Pancreas (tissue), 10 donors: ENCODE measurements at regions not wholly inside any gene's neighbourhood (a gene's known extent, or its start where the extent isn't known, plus 50 kb on each side); places are given as distances from the start of the nearest gene placed in this dataset.

ENCODE experiments used
- ATAC-seq, 4 donors: fragments of 200-7000 bp; cut with Tn5 transposase; one replicate each; pipeline versions ENCODE4 v1.8.0 to v1.9.1; 2020; ENCODE audit warnings: mild to moderate bottlenecking in 4 of 4, moderate library complexity in 4 of 4
- DNase-seq, 6 donors: peaks; one replicate each; pipeline ENCODE4 v3.0.0-alpha.2; 2020
- FAIRE-seq: peaks from 2 replicates; lab custom pipeline; 2012; peaks lifted over from hg19 to GRCh38; lab: Jason Lieb, UNC
- H3K27ac ChIP-seq, 4 donors: fragments of 200-600 bp; sonication (generic); 1 replicate in 3 of 4; 2 replicates in 1 of 4; pipeline versions ENCODE4 v1.5.0 to v1.8.0; 2020
- H3K27me3 ChIP-seq, 4 donors: fragments of 200-600 bp; one replicate each; pipeline ENCODE4 v1.8.0; 2021
- H3K36me3 ChIP-seq, 3 donors: fragments of 200-600 bp; sonication (generic) in 1 of 3; one replicate each; pipeline versions ENCODE4 v1.5.0 to v1.8.0; 2020 to 2021
- H3K4me1 ChIP-seq, 3 donors: fragments of 200-600 bp; one replicate each; pipeline ENCODE4 v1.8.0; 2021
- H3K4me3 ChIP-seq, 4 donors: fragments of 200-600 bp; sonication (generic) in 2 of 4; one replicate each; pipeline versions ENCODE4 v1.5.0 to v1.8.0; 2020 to 2021
- H3K9me3 ChIP-seq, 4 donors: fragments of 200-600 bp; one replicate each; pipeline ENCODE4 v1.8.0; 2021
- CTCF ChIP-seq, 4 donors: fragments of 200-600 bp; sonication (generic) in 3 of 4; IDR thresholded peaks; one replicate each; pipeline versions ENCODE4 v1.5.0 to v1.8.0; 2021; ENCODE audit warnings: antibody characterized with exemption in 4 of 4
- WGBS, 2 donors: extraction: QIAGEN DNeasy Blood & Tissue Kit; methylation state at CpG; one replicate each; pipeline ENCODE4 v1.1.7; 2013; 5-methylcytosine and 5-hydroxymethylcytosine counted together
- intact Hi-C, 3 donors: fragments of 100-400 bp; cut with DNase I; formaldehyde crosslinking; loops; one replicate each; pipeline versions ENCODE4 v1.11.1 to v1.14.2; 2022
- donor health status: healthy with polysubstance abuse.
- donor health status: DM: no; HTN: no; CAD: no; lungs with moderate emphysema.
- donor health status: DM: no; HTN: no; CAD: no.
- donor health status: control.
- donor health status: control.
- donor health status: Bipolar disorder and iron deficiency.
- donor health status: DM: yes; HTN: yes; CAD: no.
- donor health status: DM: no; HTN: no; CAD: no.
- donor health status: DM: no; HTN: no; CAD: no.
- donor health status: DM: yes; HTN: yes; CAD: no.

- Histone ChIP-seq H3K4me1 (no peaks in the 10 kb centered on the region), H3K4me3 (no peak overlapping the region), H3K27ac (no peak overlapping the region), H3K27me3 (no peaks in the 10 kb centered on the region), H3K36me3 (no peaks in the 10 kb centered on the region), H3K9me3 (no peaks in the 10 kb centered on the region)
- 69 to 89% methylated on average over 2 of the region's 2 CpGs for WGBS, 2 donors
- ATAC-seq (no peak), FAIRE-seq (no peak), DNase-seq (no peak)
- intact Hi-C loops: no loop called here
- no peak for TF ChIP-seq CTCF (IDR thresholded peaks at IDR 0.05)
These were observed 146.3 kb upstream of the RARB start for GRCh38 chr3:25281732-25282126.

GRCh38 chr3:25283613-25284012 is 144.4 kb upstream of the RARB start:
- ATAC-seq (no peak), DNase-seq (no peak), FAIRE-seq (no peak)
- no peak overlapping the region for H3K27ac ChIP-seq
- WGBS, 2 donors: 89 to 98% methylated on average over 3 of the region's 3 CpGs
- no peaks in the 10 kb centered on the region for H3K27me3 ChIP-seq
- intact Hi-C loops: no loop called here
- no peak overlapping the region for H3K4me3 ChIP-seq
- no peaks in the 10 kb centered on the region for H3K36me3 ChIP-seq
- no peaks in the 10 kb centered on the region for H3K9me3 ChIP-seq
- no peaks in the 10 kb centered on the region for H3K4me1 ChIP-seq
- TF ChIP-seq CTCF (IDR thresholded peaks at IDR 0.05): no peak

GRCh38 chr3:25284249-25284648 is 143.8 kb upstream of the RARB start:
- Histone ChIP-seq H3K9me3 (no peaks in the 10 kb centered on the region), H3K4me3 (no peak overlapping the region), H3K36me3 (no peaks in the 10 kb centered on the region), H3K27ac (no peak overlapping the region), H3K4me1 (no peaks in the 10 kb centered on the region), H3K27me3 (no peaks in the 10 kb centered on the region)
- no peak for DNase-seq
- intact Hi-C loops: no loop called here
- no peak for TF ChIP-seq CTCF (IDR thresholded peaks at IDR 0.05)
- ATAC-seq: no peak
- FAIRE-seq: no peak

GRCh38 chr3:25287291-25287884 is 140.7 kb upstream of the RARB start:
- TF ChIP-seq CTCF (IDR thresholded peaks at IDR 0.05): no peak
- no peak overlapping the region for H3K4me3 ChIP-seq
- FAIRE-seq: no peak
- no peaks in the 10 kb centered on the region for H3K36me3 ChIP-seq
- DNase-seq: no peak
- intact Hi-C loops: no loop called here
- H3K9me3 ChIP-seq: no peaks in the 10 kb centered on the region
- H3K4me1 ChIP-seq: no peaks in the 10 kb centered on the region
- no peak for ATAC-seq
- no peaks in the 10 kb centered on the region for H3K27me3 ChIP-seq
- WGBS, 2 donors: 64 to 81% methylated on average over 1 of the region's 1 CpG
- no peak overlapping the region for H3K27ac ChIP-seq

- Histone ChIP-seq H3K4me1 (no peaks in the 10 kb centered on the region), H3K36me3 (no peaks in the 10 kb centered on the region), H3K27me3 (no peaks in the 10 kb centered on the region), H3K4me3 (no peak overlapping the region), H3K9me3 (no peaks in the 10 kb centered on the region), H3K27ac (no peak overlapping the region)
- intact Hi-C loops: no loop called here
- DNase-seq (no peak), ATAC-seq (no peak), FAIRE-seq (no peak)
- 32 to 39% methylated on average over 1 of the region's 1 CpG for WGBS, 2 donors
- TF ChIP-seq CTCF (IDR thresholded peaks at IDR 0.05): no peak
These were observed 139.7 kb upstream of the RARB start for GRCh38 chr3:25288413-25288812.
